Kidney epithelial cell (primary cell): ENCODE measurements at regions not wholly inside any gene's neighbourhood (a gene's known extent, or its start where the extent isn't known, plus 50 kb on each side); places are given as distances from the start of the nearest gene placed in this dataset.

ENCODE experiments used
- DNase-seq: peaks from one replicate; pipeline ENCODE4 v3.0.0-alpha.2; 2010; ENCODE audit warnings: low read depth
- H3K27me3 ChIP-seq: 2 replicates; pipeline ENCODE4 v1.6.0; 2011; ENCODE audit warnings: low read length; ENCODE audit not compliant: control insufficient read depth, insufficient read depth
- H3K36me3 ChIP-seq: 2 replicates; pipeline ENCODE4 v1.5.1; 2011; ENCODE audit warnings: low read length; ENCODE audit not compliant: control insufficient read depth, insufficient read depth
- H3K4me3 ChIP-seq: 2 replicates; pipeline ENCODE4 v1.5.1; 2011; ENCODE audit warnings: low read depth, mild to moderate bottlenecking, control low read depth, low read length
- CTCF ChIP-seq: IDR thresholded peaks from 2 replicates; pipeline ENCODE4 v1.5.1; 2011; ENCODE audit warnings: mild to moderate bottlenecking, moderate library complexity, low read length, control low read depth, inconsistent platforms; ENCODE audit not compliant: insufficient read depth, poor library complexity, severe bottlenecking

DNA sequence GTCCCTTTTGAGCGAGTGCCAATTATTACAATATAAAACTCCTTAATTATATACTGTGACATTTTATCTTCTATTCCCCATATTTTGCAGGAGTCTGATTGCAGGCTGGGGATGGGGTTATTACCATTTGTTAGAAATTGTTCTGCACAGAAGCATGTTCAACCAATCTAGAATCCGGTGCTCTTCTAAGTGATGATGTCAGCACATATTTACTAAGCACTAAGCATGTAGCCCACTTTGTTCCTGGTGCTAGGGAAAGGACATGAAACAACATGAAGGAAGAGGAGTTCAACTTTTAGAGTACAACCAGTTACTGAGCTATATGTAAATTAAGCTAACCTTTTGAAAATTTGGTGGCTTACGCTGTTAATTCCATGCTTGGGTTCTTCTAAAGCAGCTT, 52.8 kb upstream of the IL1RAPL2 start:
- no peak for DNase-seq
- no peak for TF ChIP-seq CTCF
- H3K27me3 ChIP-seq: no peaks in the 10 kb centered on the region
- no peaks in the 10 kb centered on the region for H3K36me3 ChIP-seq
- H3K4me3 ChIP-seq: no peak overlapping the region

- no peaks in the 10 kb centered on the region for H3K36me3 ChIP-seq
- no peak overlapping the region for H3K4me3 ChIP-seq
- TF ChIP-seq CTCF: no peak
- H3K27me3 ChIP-seq: no peaks in the 10 kb centered on the region
- DNase-seq: no peak
These were observed 55.2 kb upstream of the IL1RAPL2 start for GRCh38 chrX:104510801-104511200.

- DNase-seq: no peak
- no peaks in the 10 kb centered on the region for H3K27me3 ChIP-seq
- H3K36me3 ChIP-seq: no peaks in the 10 kb centered on the region
- no peak overlapping the region for H3K4me3 ChIP-seq
- TF ChIP-seq CTCF: no peak
These were observed 63.5 kb upstream of the IL1RAPL2 start for GRCh38 chrX:104502460-104502859.

GRCh38 chrX:104488811-104489210, 77.2 kb upstream of the IL1RAPL2 start:
- no peak for DNase-seq
- no peak overlapping the region for H3K4me3 ChIP-seq
- no peaks in the 10 kb centered on the region for H3K27me3 ChIP-seq
- TF ChIP-seq CTCF: no peak
- no peaks in the 10 kb centered on the region for H3K36me3 ChIP-seq

- no peak for DNase-seq
- no peaks in the 10 kb centered on the region for H3K36me3 ChIP-seq
- no peak overlapping the region for H3K4me3 ChIP-seq
- no peak for TF ChIP-seq CTCF
- H3K27me3 ChIP-seq: no peaks in the 10 kb centered on the region
These were observed 79.3 kb upstream of the IL1RAPL2 start for GRCh38 chrX:104486691-104487090.

DNA sequence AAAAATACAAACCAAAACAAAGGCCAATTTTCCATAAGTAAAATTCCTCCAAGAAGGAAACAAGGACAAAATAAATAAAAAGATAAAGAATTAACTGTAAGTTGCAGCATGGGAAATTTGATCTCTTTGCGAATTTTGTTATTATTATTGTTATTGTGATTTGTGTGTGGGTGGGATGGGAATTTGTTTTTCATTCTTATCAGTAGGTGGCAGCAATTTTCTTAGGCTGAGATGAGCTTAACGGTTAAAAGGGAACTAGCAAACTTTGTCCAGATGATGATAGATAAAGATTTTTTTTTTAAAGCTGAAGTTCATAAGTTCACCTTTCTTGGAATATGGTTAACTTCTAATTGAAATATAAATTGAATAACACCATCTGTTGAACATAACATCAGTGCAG, 83.2 kb upstream of the IL1RAPL2 start:
- DNase-seq: no peak
- Histone ChIP-seq H3K4me3 (no peak overlapping the region), H3K36me3 (no peaks in the 10 kb centered on the region), H3K27me3 (no peaks in the 10 kb centered on the region)
- TF ChIP-seq CTCF: peak; percentile 19
